ENCODE measurements at regions not wholly inside any gene's neighbourhood (a gene's known extent, or its start where the extent isn't known, plus 50 kb on each side); places are given as distances from the start of the nearest gene placed in this dataset.

DNA sequence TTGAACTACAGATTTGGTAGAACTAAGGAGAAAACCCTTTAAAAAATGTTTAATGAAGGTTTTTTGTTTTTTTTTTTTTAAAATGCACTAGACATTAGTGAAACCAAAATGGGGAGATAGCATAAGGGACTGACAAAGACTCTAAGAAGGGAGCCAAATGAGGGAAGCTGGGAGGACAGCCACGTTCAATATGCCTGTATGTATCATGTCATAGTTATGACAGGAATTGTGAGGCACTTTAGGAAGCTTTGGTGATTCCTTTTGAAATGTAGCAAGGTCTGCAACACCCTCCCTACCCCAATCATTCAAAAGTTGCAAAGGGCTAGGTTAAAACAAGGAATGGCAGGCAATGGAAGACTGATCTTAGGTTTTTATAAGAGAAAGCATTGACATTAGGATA, 526.0 kb downstream of the TLL1 start:
- TF ChIP-seq, protein P1, sequence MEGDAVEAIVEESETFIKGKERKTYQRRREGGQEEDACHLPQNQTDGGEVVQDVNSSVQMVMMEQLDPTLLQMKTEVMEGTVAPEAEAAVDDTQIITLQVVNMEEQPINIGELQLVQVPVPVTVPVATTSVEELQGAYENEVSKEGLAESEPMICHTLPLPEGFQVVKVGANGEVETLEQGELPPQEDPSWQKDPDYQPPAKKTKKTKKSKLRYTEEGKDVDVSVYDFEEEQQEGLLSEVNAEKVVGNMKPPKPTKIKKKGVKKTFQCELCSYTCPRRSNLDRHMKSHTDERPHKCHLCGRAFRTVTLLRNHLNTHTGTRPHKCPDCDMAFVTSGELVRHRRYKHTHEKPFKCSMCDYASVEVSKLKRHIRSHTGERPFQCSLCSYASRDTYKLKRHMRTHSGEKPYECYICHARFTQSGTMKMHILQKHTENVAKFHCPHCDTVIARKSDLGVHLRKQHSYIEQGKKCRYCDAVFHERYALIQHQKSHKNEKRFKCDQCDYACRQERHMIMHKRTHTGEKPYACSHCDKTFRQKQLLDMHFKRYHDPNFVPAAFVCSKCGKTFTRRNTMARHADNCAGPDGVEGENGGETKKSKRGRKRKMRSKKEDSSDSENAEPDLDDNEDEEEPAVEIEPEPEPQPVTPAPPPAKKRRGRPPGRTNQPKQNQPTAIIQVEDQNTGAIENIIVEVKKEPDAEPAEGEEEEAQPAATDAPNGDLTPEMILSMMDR (IDR thresholded peaks at IDR 0.05): no peak
- TF ChIP-seq POLR2A (IDR thresholded peaks at IDR 0.05): no peak

All from testis (tissue), 2 donors.